NT2/D1 (cell line): ENCODE measurements at regions not wholly inside any gene's neighbourhood (a gene's known extent, or its start where the extent isn't known, plus 50 kb on each side); places are given as distances from the start of the nearest gene placed in this dataset.

ENCODE experiments used
- SUZ12 ChIP-seq: IDR thresholded peaks from 2 replicates; pipeline ENCODE4 v1.6.1; 2011; ENCODE audit not compliant: insufficient read length, insufficient read depth; ENCODE audit errors: extremely low read depth
- YY1 ChIP-seq: IDR thresholded peaks from 2 replicates; pipeline ENCODE4 v1.6.1; 2011; ENCODE audit not compliant: insufficient read length, insufficient read depth

DNA sequence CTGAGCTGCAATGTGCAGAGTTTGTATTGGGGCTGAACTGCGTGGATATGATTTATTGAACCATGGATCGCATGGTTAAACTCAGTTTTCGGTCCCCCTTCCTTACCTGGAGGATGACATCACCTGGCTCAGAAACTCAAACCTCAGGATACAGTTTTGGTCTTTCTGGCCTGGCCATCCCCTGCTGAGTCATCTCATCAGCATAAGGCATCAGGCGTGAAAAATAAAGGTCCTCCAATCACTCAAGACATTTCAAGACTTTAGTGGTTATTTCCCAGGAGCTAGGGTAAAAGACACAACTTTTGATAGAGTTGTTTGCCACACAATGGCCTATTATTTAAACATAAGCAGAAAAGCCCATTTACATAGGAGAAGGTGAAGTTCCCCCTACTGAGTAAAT is 631.1 kb upstream of the TMEM132C start:
- no peak for TF ChIP-seq YY1
- TF ChIP-seq SUZ12, result no peak
